ENCODE measurements at regions not wholly inside any gene's neighbourhood (a gene's known extent, or its start where the extent isn't known, plus 50 kb on each side); places are given as distances from the start of the nearest gene placed in this dataset.

GRCh38 chr14:55892906-55893305 lies 225.3 kb upstream of the PELI2 start:
- DNase-seq (ENCODE audit: low read depth, low spot score) = no peak
- TF ChIP-seq CTCF (conservative IDR thresholded peaks at IDR 0.05) = no peak
- Mint-ChIP-seq H3K27ac (ENCODE audit: unreplicated experiment) (no peak overlapping the region), H3K9me3 (no peaks in the 10 kb centered on the region), H3K27me3 (ENCODE audit: low read depth) (peaks cover 2% of the 10 kb centered on the region), H3K4me1 (peaks cover 7% of the 10 kb centered on the region), H3K4me3 (no peak overlapping the region), H3K36me3 (ENCODE audit: low read depth) (no peaks in the 10 kb centered on the region)

- H3K9me3 Mint-ChIP-seq = no peaks in the 10 kb centered on the region
- no peak for DNase-seq (ENCODE audit: low read depth, low spot score)
- no peak overlapping the region for H3K4me3 Mint-ChIP-seq
- H3K4me1 Mint-ChIP-seq = peaks cover 7% of the 10 kb centered on the region
- H3K36me3 Mint-ChIP-seq (ENCODE audit: low read depth) = no peaks in the 10 kb centered on the region
- no peak for TF ChIP-seq CTCF (conservative IDR thresholded peaks at IDR 0.05)
- H3K27ac Mint-ChIP-seq (ENCODE audit: unreplicated experiment) = no peak overlapping the region
- H3K27me3 Mint-ChIP-seq (ENCODE audit: low read depth) = peaks cover 2% of the 10 kb centered on the region
These were observed 224.5 kb upstream of the PELI2 start for GRCh38 chr14:55893705-55894104.

- DNase-seq (ENCODE audit: low read depth, low spot score) = no peak
- Mint-ChIP-seq H3K4me1 (peaks cover 7% of the 10 kb centered on the region), H3K27me3 (ENCODE audit: low read depth) (no peaks in the 10 kb centered on the region), H3K36me3 (ENCODE audit: low read depth) (no peaks in the 10 kb centered on the region), H3K9me3 (no peaks in the 10 kb centered on the region), H3K27ac (ENCODE audit: unreplicated experiment) (peak overlapping the region; percentile 6), H3K4me3 (no peak overlapping the region)
- TF ChIP-seq CTCF (conservative IDR thresholded peaks at IDR 0.05) = no peak
These were observed 221.2 kb upstream of the PELI2 start for GRCh38 chr14:55897031-55897430.

- Mint-ChIP-seq H3K9me3 (no peaks in the 10 kb centered on the region), H3K4me3 (no peak overlapping the region), H3K27ac (ENCODE audit: unreplicated experiment) (no peak overlapping the region), H3K27me3 (ENCODE audit: low read depth) (no peaks in the 10 kb centered on the region), H3K36me3 (ENCODE audit: low read depth) (no peaks in the 10 kb centered on the region), H3K4me1 (peaks cover 10% of the 10 kb centered on the region)
- no peak for TF ChIP-seq CTCF (conservative IDR thresholded peaks at IDR 0.05)
- no peak for DNase-seq (ENCODE audit: low read depth, low spot score)
These were observed 219.3 kb upstream of the PELI2 start for GRCh38 chr14:55898938-55899337.

GRCh38 chr14:55899531-55899930 lies 218.7 kb upstream of the PELI2 start:
- H3K27ac Mint-ChIP-seq (ENCODE audit: unreplicated experiment) = no peak overlapping the region

More at GRCh38 chr14:55899531-55899930, 218.7 kb upstream of the PELI2 start:
- TF ChIP-seq CTCF (conservative IDR thresholded peaks at IDR 0.05) = no peak
- no peaks in the 10 kb centered on the region for H3K9me3 Mint-ChIP-seq
- DNase-seq (ENCODE audit: low read depth, low spot score) = no peak
- no peak overlapping the region for H3K4me3 Mint-ChIP-seq
- no peaks in the 10 kb centered on the region for H3K27me3 Mint-ChIP-seq (ENCODE audit: low read depth)
- H3K36me3 Mint-ChIP-seq (ENCODE audit: low read depth) = no peaks in the 10 kb centered on the region
- peaks cover 16% of the 10 kb centered on the region for H3K4me1 Mint-ChIP-seq
